HEK293T (cell line): ENCODE measurements at regions not wholly inside any gene's neighbourhood (a gene's known extent, or its start where the extent isn't known, plus 50 kb on each side); places are given as distances from the start of the nearest gene placed in this dataset.

Experiments
- FOXM1 ChIP-seq: fragments of 450-650 bp; IDR thresholded peaks from 2 replicates; pipeline ENCODE4 v1.6.1; 2017; ENCODE audit warnings: mild to moderate bottlenecking, borderline replicate concordance
- L3MBTL2 ChIP-seq: fragments of 450-650 bp; conservative IDR thresholded peaks from 2 replicates; pipeline ENCODE4 v1.6.1; 2016; ENCODE audit warnings: mild to moderate bottlenecking
- LEF1 ChIP-seq: fragments of 450-650 bp; IDR thresholded peaks from 2 replicates; pipeline ENCODE4 v1.6.1; 2017; ENCODE audit warnings: mild to moderate bottlenecking, borderline replicate concordance
- SP1 ChIP-seq: fragments of 450-650 bp; IDR thresholded peaks from 2 replicates; pipeline ENCODE4 v1.6.1; 2017
- SUZ12 ChIP-seq: fragments of 450-650 bp; IDR thresholded peaks from 2 replicates; pipeline ENCODE4 v1.6.1; 2016; ENCODE audit warnings: mild to moderate bottlenecking
- ZNF384 ChIP-seq: fragments of 450-650 bp; IDR thresholded peaks from 2 replicates; pipeline ENCODE4 v1.6.1; 2016
- TF ChIP-seq, protein P1 (sequence below): fragments of 450-650 bp; IDR thresholded peaks from 2 replicates; pipeline ENCODE4 v1.6.1; 2016

GRCh38 chr1:212520746-212521145, 87.8 kb upstream of the ATF3 start:
- no peak for TF ChIP-seq SUZ12
- TF ChIP-seq ZNF384 = no peak
- TF ChIP-seq SP1 = no peak
- TF ChIP-seq FOXM1 = no peak
- TF ChIP-seq LEF1 = no peak
- TF ChIP-seq, protein P1, sequence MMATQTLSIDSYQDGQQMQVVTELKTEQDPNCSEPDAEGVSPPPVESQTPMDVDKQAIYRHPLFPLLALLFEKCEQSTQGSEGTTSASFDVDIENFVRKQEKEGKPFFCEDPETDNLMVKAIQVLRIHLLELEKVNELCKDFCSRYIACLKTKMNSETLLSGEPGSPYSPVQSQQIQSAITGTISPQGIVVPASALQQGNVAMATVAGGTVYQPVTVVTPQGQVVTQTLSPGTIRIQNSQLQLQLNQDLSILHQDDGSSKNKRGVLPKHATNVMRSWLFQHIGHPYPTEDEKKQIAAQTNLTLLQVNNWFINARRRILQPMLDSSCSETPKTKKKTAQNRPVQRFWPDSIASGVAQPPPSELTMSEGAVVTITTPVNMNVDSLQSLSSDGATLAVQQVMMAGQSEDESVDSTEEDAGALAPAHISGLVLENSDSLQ = no peak
- no peak for TF ChIP-seq L3MBTL2
